WTC11 (cell line): ENCODE measurements at regions not wholly inside any gene's neighbourhood (a gene's known extent, or its start where the extent isn't known, plus 50 kb on each side); places are given as distances from the start of the nearest gene placed in this dataset.

Source experiments
- ATAC-seq: fragments of 200-7000 bp; cut with Tn5 transposase; 2 replicates; pipeline ENCODE4 v1.10.0; 2021; ENCODE audit warnings: mild to moderate bottlenecking, moderate library complexity
- CTCF ChIA-PET: fragments of 300-600 bp; sonication (Branson Sonifier 250); formaldehyde crosslinking; loops from one replicate; lab custom pipeline; 2021; ENCODE audit warnings: antibody characterized with exemption; lab: Charles Lee
- POLR2A ChIA-PET: fragments of 350-600 bp; sonication (Branson Sonifier 250); formaldehyde crosslinking; loops from one replicate; lab custom pipeline; 2021; ENCODE audit warnings: antibody characterized with exemption; lab: Charles Lee
- DNase-seq: peaks from one replicate; pipeline ENCODE4 v3.0.0; 2021; ENCODE audit warnings: low spot score
- H3K27ac Mint-ChIP-seq: 2 replicates; pipeline ENCODE4 v1.8.0; 2021; ENCODE audit warnings: mixed read lengths
- H3K27me3 Mint-ChIP-seq: 2 replicates; pipeline ENCODE4 v1.8.0; 2021; ENCODE audit warnings: low read depth, mild to moderate bottlenecking, moderate library complexity, mixed read lengths
- H3K36me3 Mint-ChIP-seq: 2 replicates; pipeline ENCODE4 v1.8.0; 2021; ENCODE audit warnings: mixed read lengths
- H3K4me1 Mint-ChIP-seq: 2 replicates; pipeline ENCODE4 v1.8.0; 2022; ENCODE audit warnings: mixed read lengths
- H3K4me3 Mint-ChIP-seq: 2 replicates; pipeline ENCODE4 v1.8.0; 2021; ENCODE audit warnings: mild to moderate bottlenecking, moderate library complexity, mixed read lengths
- H3K9me3 Mint-ChIP-seq: 2 replicates; pipeline ENCODE4 v1.8.0; 2021; ENCODE audit warnings: mixed read lengths
- AR ChIP-seq: fragments of 250-450 bp; sonication (Bioruptor Pico); IDR thresholded peaks from 2 replicates; pipeline ENCODE4 v1.9.0; 2021; ENCODE audit warnings: mild to moderate bottlenecking
- CBFB ChIP-seq: sonication (generic); formaldehyde crosslinking; IDR thresholded peaks from 2 replicates; pipeline ENCODE4 v1.8.1; 2022; ENCODE audit warnings: mild to moderate bottlenecking, low read depth, missing genetic modification reagents
- CREB1 ChIP-seq: sonication (generic); formaldehyde crosslinking; IDR thresholded peaks from 2 replicates; pipeline ENCODE4 v1.8.0; 2023; ENCODE audit warnings: mild to moderate bottlenecking, missing genetic modification reagents
- GRHL2 ChIP-seq: fragments of 250-450 bp; sonication (Bioruptor Pico); IDR thresholded peaks from 2 replicates; pipeline ENCODE4 v1.8.0; 2022; ENCODE audit warnings: mild to moderate bottlenecking, moderate library complexity; ENCODE audit not compliant: insufficient replicate concordance, severe bottlenecking
- HMGXB4 ChIP-seq: sonication (generic); formaldehyde crosslinking; IDR thresholded peaks from 2 replicates; pipeline ENCODE4 v1.8.1; 2023; ENCODE audit warnings: mild to moderate bottlenecking, moderate library complexity, missing genetic modification reagents
- IRF2 ChIP-seq: sonication (generic); formaldehyde crosslinking; IDR thresholded peaks from 2 replicates; pipeline ENCODE4 v1.8.0; 2022; ENCODE audit warnings: low read depth, missing genetic modification reagents, borderline replicate concordance
- JAZF1 ChIP-seq: fragments of 250-450 bp; sonication (Bioruptor Pico); IDR thresholded peaks from 2 replicates; pipeline ENCODE4 v1.9.0; 2021; ENCODE audit warnings: moderate library complexity, mild to moderate bottlenecking, inconsistent platforms
- PREB ChIP-seq: sonication (generic); formaldehyde crosslinking; IDR thresholded peaks from 2 replicates; pipeline ENCODE4 v1.8.1; 2022; ENCODE audit warnings: mild to moderate bottlenecking, missing genetic modification reagents, moderate library complexity, borderline replicate concordance
- ZNF425 ChIP-seq: fragments of 250-450 bp; sonication (Bioruptor Pico); conservative IDR thresholded peaks from 2 replicates; pipeline ENCODE4 v1.9.0; 2021; ENCODE audit warnings: mild to moderate bottlenecking
- ZNF532 ChIP-seq: fragments of 250-450 bp; sonication (Bioruptor Pico); IDR thresholded peaks from 2 replicates; pipeline ENCODE4 v1.9.0; 2021; ENCODE audit warnings: mild to moderate bottlenecking, borderline replicate concordance

GRCh38 chr13:112248862-112249592 is 127.1 kb upstream of the SPACA7 start:
- H3K27ac Mint-ChIP-seq = no peak overlapping the region

More at GRCh38 chr13:112248862-112249592, 127.1 kb upstream of the SPACA7 start:
- H3K9me3 Mint-ChIP-seq = no peaks in the 10 kb centered on the region
- ChIA-PET POLR2A (no interaction called here), CTCF (interaction anchor here (1.9 kb wide), 1 partner anchor 183 kb away, joined by 4 read pairs; the partner anchor contains the start of gene SOX1)
- no peak for TF ChIP-seq AR (CRISPR knock-in tag)
- no peak for TF ChIP-seq JAZF1 (CRISPR knock-in tag)
- no peak for TF ChIP-seq IRF2 (CRISPR knock-in tag)
- no peak for TF ChIP-seq CBFB (CRISPR knock-in tag)
- TF ChIP-seq HMGXB4 (CRISPR knock-in tag) = no peak
- no peak for TF ChIP-seq ZNF425 (CRISPR knock-in tag)
- TF ChIP-seq PREB (CRISPR knock-in tag) = no peak
- no peak for TF ChIP-seq ZNF532
- no peak for TF ChIP-seq GRHL2 (CRISPR knock-in tag)
- no peak for TF ChIP-seq CREB1
- no peak overlapping the region for H3K4me3 Mint-ChIP-seq
- no peaks in the 10 kb centered on the region for H3K27me3 Mint-ChIP-seq
- H3K36me3 Mint-ChIP-seq = no peaks in the 10 kb centered on the region
- H3K4me1 Mint-ChIP-seq = peaks cover 14% of the 10 kb centered on the region
- no peak for DNase-seq
- ATAC-seq = no peak
